ENCODE measurements at regions not wholly inside any gene's neighbourhood (a gene's known extent, or its start where the extent isn't known, plus 50 kb on each side); places are given as distances from the start of the nearest gene placed in this dataset.

DNA sequence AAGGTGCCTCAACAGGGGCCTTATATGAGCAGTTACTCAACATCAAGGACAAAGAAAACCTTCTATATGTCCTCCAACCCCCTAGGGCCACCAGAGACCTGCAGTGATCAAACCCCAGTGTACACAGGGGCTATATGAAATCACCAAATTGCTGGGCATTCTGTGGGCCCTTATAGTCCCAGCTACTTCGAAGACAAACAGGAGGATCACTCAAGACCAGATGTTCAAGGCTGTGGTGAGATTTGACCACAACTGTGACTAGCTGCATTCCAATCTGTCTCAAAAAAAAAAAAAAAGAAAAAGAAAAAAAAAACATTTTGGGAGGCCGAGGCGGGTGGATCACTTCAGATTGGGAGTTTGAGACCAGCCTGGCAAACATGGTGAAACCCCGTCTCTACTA is 51.0 kb upstream of the PRB2 start:
- Mint-ChIP-seq H3K4me1 (ENCODE audit: unreplicated experiment) (no peaks in the 10 kb centered on the region), H3K36me3 (no peaks in the 10 kb centered on the region), H3K9me3 (no peaks in the 10 kb centered on the region), H3K27me3 (peaks cover 27% of the 10 kb centered on the region), H3K27ac (no peak overlapping the region), H3K4me3 (no peak overlapping the region)
- DNase-seq (ENCODE audit: extremely low spot score, unreplicated experiment), result no peak
- TF ChIP-seq, protein P1, sequence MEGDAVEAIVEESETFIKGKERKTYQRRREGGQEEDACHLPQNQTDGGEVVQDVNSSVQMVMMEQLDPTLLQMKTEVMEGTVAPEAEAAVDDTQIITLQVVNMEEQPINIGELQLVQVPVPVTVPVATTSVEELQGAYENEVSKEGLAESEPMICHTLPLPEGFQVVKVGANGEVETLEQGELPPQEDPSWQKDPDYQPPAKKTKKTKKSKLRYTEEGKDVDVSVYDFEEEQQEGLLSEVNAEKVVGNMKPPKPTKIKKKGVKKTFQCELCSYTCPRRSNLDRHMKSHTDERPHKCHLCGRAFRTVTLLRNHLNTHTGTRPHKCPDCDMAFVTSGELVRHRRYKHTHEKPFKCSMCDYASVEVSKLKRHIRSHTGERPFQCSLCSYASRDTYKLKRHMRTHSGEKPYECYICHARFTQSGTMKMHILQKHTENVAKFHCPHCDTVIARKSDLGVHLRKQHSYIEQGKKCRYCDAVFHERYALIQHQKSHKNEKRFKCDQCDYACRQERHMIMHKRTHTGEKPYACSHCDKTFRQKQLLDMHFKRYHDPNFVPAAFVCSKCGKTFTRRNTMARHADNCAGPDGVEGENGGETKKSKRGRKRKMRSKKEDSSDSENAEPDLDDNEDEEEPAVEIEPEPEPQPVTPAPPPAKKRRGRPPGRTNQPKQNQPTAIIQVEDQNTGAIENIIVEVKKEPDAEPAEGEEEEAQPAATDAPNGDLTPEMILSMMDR (conservative IDR thresholded peaks at IDR 0.05), result no peak

GRCh38 chr12:11457996-11458645 is 62.8 kb upstream of the PRB2 start:
- DNase-seq (ENCODE audit: extremely low spot score, unreplicated experiment), result no peak
- H3K9me3 Mint-ChIP-seq, result no peaks in the 10 kb centered on the region
- H3K36me3 Mint-ChIP-seq, result no peaks in the 10 kb centered on the region
- peaks cover 18% of the 10 kb centered on the region for H3K27me3 Mint-ChIP-seq
- TF ChIP-seq, protein P1 (conservative IDR thresholded peaks at IDR 0.05), result no peak
- no peak overlapping the region for H3K27ac Mint-ChIP-seq
- no peaks in the 10 kb centered on the region for H3K4me1 Mint-ChIP-seq (ENCODE audit: unreplicated experiment)
- no peak overlapping the region for H3K4me3 Mint-ChIP-seq

DNA sequence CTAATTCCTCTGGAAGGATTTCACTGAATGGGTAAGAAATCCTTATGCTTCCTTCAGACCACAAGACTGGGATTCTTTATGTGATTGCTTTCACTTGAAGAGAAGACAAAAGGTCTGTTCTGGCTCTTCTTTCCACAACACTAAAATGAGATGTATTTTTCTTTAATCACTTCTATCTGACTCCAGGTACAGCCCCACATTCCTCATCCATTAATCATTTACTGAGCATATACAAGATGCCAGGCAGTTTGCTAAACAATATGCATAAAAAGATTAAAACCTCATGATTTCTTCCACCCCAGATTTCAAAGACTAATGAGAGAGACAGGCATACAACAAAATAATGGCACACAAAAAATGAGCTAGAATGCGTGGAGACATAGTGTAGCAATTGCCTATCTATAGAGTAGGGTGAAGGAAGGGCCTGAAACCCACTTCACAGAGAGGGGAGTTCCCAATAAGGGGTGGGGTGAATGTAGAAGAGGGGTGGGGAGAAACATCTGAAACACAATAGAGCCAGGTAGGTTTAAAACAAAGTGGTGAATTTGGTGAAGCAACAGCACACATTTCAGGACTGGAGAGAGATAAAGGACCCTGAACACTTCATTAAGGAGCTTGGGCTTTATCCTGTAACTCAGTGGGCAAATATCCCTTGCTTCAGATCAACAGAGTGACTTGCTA is 65.1 kb upstream of the PRB2 start:
- Mint-ChIP-seq H3K36me3 (no peaks in the 10 kb centered on the region), H3K4me3 (no peak overlapping the region), H3K9me3 (no peaks in the 10 kb centered on the region), H3K27me3 (peaks cover 8% of the 10 kb centered on the region), H3K4me1 (ENCODE audit: unreplicated experiment) (no peaks in the 10 kb centered on the region), H3K27ac (no peak overlapping the region)
- no peak for DNase-seq (ENCODE audit: extremely low spot score, unreplicated experiment)
- TF ChIP-seq, protein P1 (conservative IDR thresholded peaks at IDR 0.05), result no peak

- no peak overlapping the region for H3K4me3 Mint-ChIP-seq
- H3K9me3 Mint-ChIP-seq, result no peaks in the 10 kb centered on the region
- no peak for DNase-seq (ENCODE audit: extremely low spot score, unreplicated experiment)
- peaks cover 8% of the 10 kb centered on the region for H3K27me3 Mint-ChIP-seq
- H3K36me3 Mint-ChIP-seq, result no peaks in the 10 kb centered on the region
- H3K4me1 Mint-ChIP-seq (ENCODE audit: unreplicated experiment), result no peaks in the 10 kb centered on the region
- TF ChIP-seq, protein P1 (conservative IDR thresholded peaks at IDR 0.05), result no peak
- H3K27ac Mint-ChIP-seq, result no peak overlapping the region
These were observed 66.1 kb upstream of the PRB2 start for GRCh38 chr12:11461433-11461832.

GRCh38 chr12:11477110-11477509 is 81.7 kb upstream of the PRB2 start:
- Mint-ChIP-seq H3K27me3 (peaks cover 30% of the 10 kb centered on the region), H3K9me3 (no peaks in the 10 kb centered on the region), H3K4me1 (ENCODE audit: unreplicated experiment) (no peaks in the 10 kb centered on the region), H3K27ac (no peak overlapping the region), H3K36me3 (no peaks in the 10 kb centered on the region), H3K4me3 (no peak overlapping the region)
- TF ChIP-seq, protein P1 (conservative IDR thresholded peaks at IDR 0.05), result no peak
- DNase-seq (ENCODE audit: extremely low spot score, unreplicated experiment), result no peak

Measured in type B pancreatic cell (in vitro differentiated cells).